Peyer's patch (tissue), 4 donors: ENCODE measurements at regions not wholly inside any gene's neighbourhood (a gene's known extent, or its start where the extent isn't known, plus 50 kb on each side); places are given as distances from the start of the nearest gene placed in this dataset.

ENCODE experiments used
- POLR2A ChIP-seq, 2 donors: fragments of 450-650 bp; IDR thresholded peaks; one replicate each; pipeline ENCODE4 v1.5.1; 2017; ENCODE audit warnings: antibody characterized with exemption in 2 of 2, mild to moderate bottlenecking in 2 of 2, moderate library complexity in 2 of 2
- TF ChIP-seq, protein P1 (sequence below), 6 experiments: fragments of 450-650 bp in 4 of 6; fragments of 200-600 bp in 2 of 6; sonication (generic) in 1 of 6; IDR thresholded peaks; one replicate each; pipeline ENCODE4 v1.5.1; 2017 to 2019; ENCODE audit warnings: antibody characterized with exemption in 6 of 6, mild to moderate bottlenecking in 3 of 6, moderate library complexity in 1 of 6

DNA sequence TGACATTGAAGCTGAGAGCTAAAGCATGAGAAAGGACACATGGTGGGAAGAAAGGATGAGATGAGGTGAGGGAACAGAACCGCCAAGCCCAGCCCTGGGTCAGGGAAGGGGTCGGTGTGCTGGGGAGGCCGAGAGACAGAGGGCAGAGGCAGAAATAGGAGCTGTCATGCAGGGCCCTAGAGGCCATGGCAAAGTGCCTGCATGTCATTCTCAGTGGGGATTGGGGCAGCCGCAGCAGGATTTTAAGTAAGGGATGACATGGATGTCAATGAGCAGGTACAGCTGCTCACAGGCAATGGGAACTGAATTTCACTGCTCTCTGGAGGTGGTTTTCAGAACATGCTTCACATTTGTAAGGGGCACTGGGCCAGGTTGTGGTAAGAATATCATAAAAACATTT is 227.4 kb downstream of the RAB11FIP2 start:
- TF ChIP-seq, protein P1, sequence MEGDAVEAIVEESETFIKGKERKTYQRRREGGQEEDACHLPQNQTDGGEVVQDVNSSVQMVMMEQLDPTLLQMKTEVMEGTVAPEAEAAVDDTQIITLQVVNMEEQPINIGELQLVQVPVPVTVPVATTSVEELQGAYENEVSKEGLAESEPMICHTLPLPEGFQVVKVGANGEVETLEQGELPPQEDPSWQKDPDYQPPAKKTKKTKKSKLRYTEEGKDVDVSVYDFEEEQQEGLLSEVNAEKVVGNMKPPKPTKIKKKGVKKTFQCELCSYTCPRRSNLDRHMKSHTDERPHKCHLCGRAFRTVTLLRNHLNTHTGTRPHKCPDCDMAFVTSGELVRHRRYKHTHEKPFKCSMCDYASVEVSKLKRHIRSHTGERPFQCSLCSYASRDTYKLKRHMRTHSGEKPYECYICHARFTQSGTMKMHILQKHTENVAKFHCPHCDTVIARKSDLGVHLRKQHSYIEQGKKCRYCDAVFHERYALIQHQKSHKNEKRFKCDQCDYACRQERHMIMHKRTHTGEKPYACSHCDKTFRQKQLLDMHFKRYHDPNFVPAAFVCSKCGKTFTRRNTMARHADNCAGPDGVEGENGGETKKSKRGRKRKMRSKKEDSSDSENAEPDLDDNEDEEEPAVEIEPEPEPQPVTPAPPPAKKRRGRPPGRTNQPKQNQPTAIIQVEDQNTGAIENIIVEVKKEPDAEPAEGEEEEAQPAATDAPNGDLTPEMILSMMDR (IDR thresholded peaks at IDR 0.05): no peak
- no peak for TF ChIP-seq POLR2A (IDR thresholded peaks at IDR 0.05)
